GM06990 (cell line): ENCODE measurements at regions not wholly inside any gene's neighbourhood (a gene's known extent, or its start where the extent isn't known, plus 50 kb on each side); places are given as distances from the start of the nearest gene placed in this dataset.

Experiments used
- DNase-seq: peaks from one replicate; pipeline ENCODE4 v3.0.0-alpha.2; 2011; ENCODE audit not compliant: insufficient read length; ENCODE audit errors: extremely low read depth
- H3K27me3 ChIP-seq: replicated peaks from 2 replicates; pipeline ENCODE4 v1.6.0; 2011; ENCODE audit warnings: low read length; ENCODE audit not compliant: control insufficient read depth, insufficient read depth
- H3K36me3 ChIP-seq: 2 replicates; pipeline ENCODE4 v1.5.1; 2011; ENCODE audit warnings: low read length; ENCODE audit not compliant: control insufficient read depth, insufficient read depth
- H3K4me3 ChIP-seq: replicated peaks from 2 replicates; pipeline ENCODE4 v1.5.1; 2011; ENCODE audit warnings: low read depth, mild to moderate bottlenecking, control low read depth, low read length
- TF ChIP-seq, protein P1 (sequence below): IDR thresholded peaks from 2 replicates; pipeline ENCODE4 v1.5.1; 2011; ENCODE audit warnings: low read length, control low read depth, mild to moderate bottlenecking, inconsistent platforms; ENCODE audit not compliant: insufficient read depth, poor library complexity, severe bottlenecking

DNA sequence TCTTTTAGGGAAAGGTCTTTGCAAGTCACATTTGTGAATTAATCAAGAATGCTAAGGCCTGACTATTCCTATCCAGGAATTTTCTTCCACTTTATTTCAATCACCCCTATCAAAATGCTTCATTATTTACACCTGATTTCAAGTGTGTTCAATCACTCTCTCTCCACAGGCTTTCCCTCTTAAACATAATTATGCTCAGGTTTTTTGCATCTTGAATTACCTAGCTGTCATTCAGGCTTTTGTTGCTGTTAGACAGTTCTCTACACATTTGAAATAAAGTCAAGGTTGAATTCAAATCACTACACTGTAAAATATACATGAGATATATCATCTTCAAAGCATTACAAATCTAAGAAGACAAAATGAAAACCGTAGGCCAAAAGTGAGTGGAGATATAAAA is 941.3 kb upstream of the SLITRK1 start:
- no peak for DNase-seq
- TF ChIP-seq, protein P1, sequence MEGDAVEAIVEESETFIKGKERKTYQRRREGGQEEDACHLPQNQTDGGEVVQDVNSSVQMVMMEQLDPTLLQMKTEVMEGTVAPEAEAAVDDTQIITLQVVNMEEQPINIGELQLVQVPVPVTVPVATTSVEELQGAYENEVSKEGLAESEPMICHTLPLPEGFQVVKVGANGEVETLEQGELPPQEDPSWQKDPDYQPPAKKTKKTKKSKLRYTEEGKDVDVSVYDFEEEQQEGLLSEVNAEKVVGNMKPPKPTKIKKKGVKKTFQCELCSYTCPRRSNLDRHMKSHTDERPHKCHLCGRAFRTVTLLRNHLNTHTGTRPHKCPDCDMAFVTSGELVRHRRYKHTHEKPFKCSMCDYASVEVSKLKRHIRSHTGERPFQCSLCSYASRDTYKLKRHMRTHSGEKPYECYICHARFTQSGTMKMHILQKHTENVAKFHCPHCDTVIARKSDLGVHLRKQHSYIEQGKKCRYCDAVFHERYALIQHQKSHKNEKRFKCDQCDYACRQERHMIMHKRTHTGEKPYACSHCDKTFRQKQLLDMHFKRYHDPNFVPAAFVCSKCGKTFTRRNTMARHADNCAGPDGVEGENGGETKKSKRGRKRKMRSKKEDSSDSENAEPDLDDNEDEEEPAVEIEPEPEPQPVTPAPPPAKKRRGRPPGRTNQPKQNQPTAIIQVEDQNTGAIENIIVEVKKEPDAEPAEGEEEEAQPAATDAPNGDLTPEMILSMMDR: no peak
- no peak overlapping the region for H3K4me3 ChIP-seq
- H3K27me3 ChIP-seq: no peaks in the 10 kb centered on the region
- H3K36me3 ChIP-seq: no peaks in the 10 kb centered on the region

DNA sequence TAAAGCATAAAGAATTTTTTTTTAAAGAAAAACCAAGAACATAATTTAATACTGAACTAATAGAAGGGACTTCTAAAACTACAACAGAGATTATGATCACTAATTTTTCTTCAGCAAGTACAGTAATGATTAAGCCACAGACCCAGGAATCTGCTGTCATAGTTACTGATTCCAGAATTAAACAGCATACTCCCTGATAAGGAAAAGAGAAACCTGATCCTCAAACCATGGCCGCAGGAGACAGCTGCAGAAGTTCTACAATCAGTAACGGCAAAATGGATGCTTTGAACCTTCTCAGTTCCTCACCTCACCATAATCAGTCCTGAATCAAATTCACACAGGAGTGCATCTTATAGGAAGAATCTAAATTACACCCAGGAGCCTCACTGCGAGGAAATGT is 939.0 kb upstream of the SLITRK1 start:
- TF ChIP-seq, protein P1: no peak
- Histone ChIP-seq H3K4me3 (no peak overlapping the region), H3K27me3 (no peaks in the 10 kb centered on the region), H3K36me3 (no peaks in the 10 kb centered on the region)
- no peak for DNase-seq

DNA sequence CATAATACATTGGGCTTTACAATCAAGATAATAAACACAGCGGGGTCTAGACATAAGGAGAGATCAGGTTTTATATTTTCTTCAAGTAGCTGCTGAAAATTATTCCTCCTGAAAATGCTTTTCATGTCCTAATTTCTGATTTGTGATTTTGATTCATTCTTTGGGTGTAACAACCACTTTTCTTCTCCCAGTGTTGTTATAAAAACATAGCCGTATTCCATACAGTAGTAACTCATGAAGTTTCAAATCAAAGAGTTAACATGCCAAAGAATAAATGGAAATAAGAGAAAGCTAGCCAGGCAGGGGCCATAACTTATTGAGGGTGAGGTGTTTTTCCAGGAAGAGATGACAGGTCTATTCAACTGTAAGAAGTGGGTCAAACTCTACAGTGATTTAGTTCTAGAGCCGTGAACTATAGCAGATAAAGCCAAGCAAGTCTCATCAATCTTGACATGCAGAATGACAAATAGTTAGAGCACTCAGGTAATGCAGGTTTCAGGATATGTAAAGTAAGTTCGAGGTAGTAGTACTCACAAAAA is 934.4 kb upstream of the SLITRK1 start:
- TF ChIP-seq, protein P1: no peak
- DNase-seq: no peak
- no peaks in the 10 kb centered on the region for H3K27me3 ChIP-seq
- H3K4me3 ChIP-seq: no peak overlapping the region
- H3K36me3 ChIP-seq: no peaks in the 10 kb centered on the region

DNA sequence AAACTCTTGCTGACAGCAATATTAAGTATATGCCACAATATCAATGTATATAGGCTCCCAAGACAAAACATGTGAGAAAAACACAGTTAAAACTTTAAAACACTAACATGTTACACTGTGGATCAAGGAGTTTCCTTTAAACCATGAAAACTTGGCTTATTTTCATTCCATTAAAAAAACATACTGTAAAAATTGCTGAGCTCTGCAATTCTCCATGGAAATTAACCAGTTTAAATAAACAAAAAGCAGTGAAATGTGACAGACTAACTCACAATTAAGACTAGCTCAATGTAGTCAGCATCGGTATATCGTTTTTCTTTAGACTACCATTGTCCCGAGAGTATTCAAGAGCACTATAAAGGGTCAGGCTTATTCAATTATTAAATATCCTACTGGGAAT is 930.5 kb upstream of the SLITRK1 start:
- Histone ChIP-seq H3K4me3 (no peak overlapping the region), H3K36me3 (no peaks in the 10 kb centered on the region), H3K27me3 (no peaks in the 10 kb centered on the region)
- DNase-seq: no peak
- TF ChIP-seq, protein P1: no peak

DNA sequence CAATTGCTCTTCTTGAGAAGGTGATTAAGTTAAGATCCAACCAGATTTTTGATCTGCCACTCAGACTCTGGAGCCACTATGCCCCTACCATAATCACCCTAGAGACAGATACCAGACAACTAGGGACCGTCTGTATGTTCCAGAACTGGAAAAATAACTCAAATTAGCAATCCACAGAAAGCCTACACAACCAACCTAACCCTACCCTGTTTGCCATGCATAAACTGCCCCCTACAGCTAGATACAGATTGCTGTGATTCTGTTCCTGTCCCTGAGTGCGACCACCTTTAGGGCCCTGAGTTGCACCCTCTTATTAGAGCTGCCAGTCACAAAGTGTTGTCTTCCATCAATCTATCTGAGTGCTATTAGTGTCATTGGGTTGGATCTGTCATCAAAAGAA is 929.8 kb upstream of the SLITRK1 start:
- Histone ChIP-seq H3K27me3 (no peaks in the 10 kb centered on the region), H3K36me3 (no peaks in the 10 kb centered on the region), H3K4me3 (no peak overlapping the region)
- TF ChIP-seq, protein P1: no peak
- no peak for DNase-seq

DNA sequence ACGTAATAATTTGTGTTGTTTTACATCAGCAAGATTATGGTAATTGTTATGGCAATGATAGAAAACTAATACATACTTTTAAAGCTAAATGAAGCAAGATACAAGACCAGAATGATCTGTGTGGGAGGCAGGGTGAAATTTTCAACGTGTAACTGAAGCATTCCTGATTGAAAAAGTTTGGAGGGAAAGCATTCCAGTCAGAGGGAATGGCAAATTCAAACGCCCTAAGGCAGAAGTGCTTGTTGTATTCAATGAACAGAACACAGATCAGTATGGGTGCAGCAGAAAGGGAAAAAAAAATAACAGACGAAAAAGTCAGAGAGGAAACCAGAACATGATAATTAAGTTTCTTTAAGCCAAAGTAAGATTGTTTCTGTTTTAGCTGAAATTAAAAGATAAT is 928.5 kb upstream of the SLITRK1 start:
- Histone ChIP-seq H3K36me3 (no peaks in the 10 kb centered on the region), H3K27me3 (no peaks in the 10 kb centered on the region), H3K4me3 (no peak overlapping the region)
- DNase-seq: no peak
- TF ChIP-seq, protein P1: no peak
